T-helper 2 cell treated with Interferon-gamma antibody and Interleukin-4, amounts not matched to agents 5 μg/mL and 100 μg/mL, for 36 hours (primary cell): ENCODE measurements at regions not wholly inside any gene's neighbourhood (a gene's known extent, or its start where the extent isn't known, plus 50 kb on each side); places are given as distances from the start of the nearest gene placed in this dataset.
"Not testable (repeated sequence)": the region's sequence is repeated elsewhere in the genome, so short reads cannot be mapped to it uniquely, and the experiment has no call there.

ENCODE experiments used
- DNase-seq: peaks from one replicate; pipeline ENCODE4 v3.0.0; 2021; ENCODE audit warnings: low spot score
- H3K27ac Mint-ChIP-seq: one replicate; pipeline ENCODE4 v1.8.0; 2021; ENCODE audit warnings: mild to moderate bottlenecking, mixed read lengths
- H3K27me3 Mint-ChIP-seq: one replicate; pipeline ENCODE4 v1.8.0; 2021; ENCODE audit warnings: low read depth, mixed read lengths
- H3K36me3 Mint-ChIP-seq: one replicate; pipeline ENCODE4 v1.8.0; 2021; ENCODE audit warnings: low read depth, mixed read lengths
- H3K4me1 Mint-ChIP-seq: one replicate; pipeline ENCODE4 v1.8.0; 2021; ENCODE audit warnings: low read depth, mixed read lengths
- H3K4me3 Mint-ChIP-seq: one replicate; pipeline ENCODE4 v1.8.0; 2022; ENCODE audit warnings: mild to moderate bottlenecking, moderate library complexity, mixed read lengths
- H3K9me3 Mint-ChIP-seq: one replicate; pipeline ENCODE4 v1.8.0; 2021; ENCODE audit warnings: mixed read lengths

DNA sequence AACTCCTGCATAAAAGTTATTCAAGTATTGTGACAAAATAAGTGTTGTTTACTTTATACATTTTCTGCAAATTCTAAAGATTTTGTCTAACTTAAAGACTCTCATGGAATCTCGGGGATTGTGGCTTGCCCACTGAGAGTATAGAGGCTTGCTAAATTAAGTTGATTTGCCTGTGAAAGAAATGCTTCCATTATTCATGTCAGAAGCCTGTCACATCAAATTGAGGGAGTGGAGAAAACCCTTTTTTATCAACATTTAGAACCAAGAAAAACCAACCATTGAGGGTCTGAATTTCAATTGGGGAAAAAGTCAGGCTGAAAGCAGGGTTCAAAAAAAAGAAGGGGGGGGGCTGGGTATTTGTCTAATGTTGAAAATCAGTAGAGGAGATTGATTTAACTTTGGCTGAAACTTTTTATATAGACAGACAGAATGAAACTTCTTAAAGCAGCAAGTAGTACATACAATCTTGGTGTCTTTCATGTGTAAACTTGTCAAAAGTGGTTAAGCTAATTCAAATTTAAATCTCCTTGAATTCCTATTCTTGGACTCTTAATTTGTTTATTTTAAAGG, 144.8 kb upstream of the CXorf66 start:
- DNase-seq: no peak
- no peak overlapping the region for H3K4me3 Mint-ChIP-seq
- H3K4me1 Mint-ChIP-seq: no peaks in the 10 kb centered on the region
- H3K27ac Mint-ChIP-seq: no peak overlapping the region
- H3K27me3 Mint-ChIP-seq: no peaks in the 10 kb centered on the region
- H3K9me3 Mint-ChIP-seq: no peaks in the 10 kb centered on the region
- H3K36me3 Mint-ChIP-seq: no peaks in the 10 kb centered on the region

GRCh38 chrX:140104760-140105159, 139.4 kb upstream of the CXorf66 start:
- Mint-ChIP-seq H3K36me3 (no peaks in the 10 kb centered on the region), H3K4me3 (no peak overlapping the region), H3K27me3 (no peaks in the 10 kb centered on the region), H3K9me3 (no peaks in the 10 kb centered on the region), H3K27ac (no peak overlapping the region), H3K4me1 (no peaks in the 10 kb centered on the region)
- DNase-seq: no peak

GRCh38 chrX:140099221-140099620, 133.9 kb upstream of the CXorf66 start:
- H3K36me3 Mint-ChIP-seq: no peaks in the 10 kb centered on the region
- H3K9me3 Mint-ChIP-seq: no peaks in the 10 kb centered on the region
- H3K4me3 Mint-ChIP-seq: no peak overlapping the region

DNA sequence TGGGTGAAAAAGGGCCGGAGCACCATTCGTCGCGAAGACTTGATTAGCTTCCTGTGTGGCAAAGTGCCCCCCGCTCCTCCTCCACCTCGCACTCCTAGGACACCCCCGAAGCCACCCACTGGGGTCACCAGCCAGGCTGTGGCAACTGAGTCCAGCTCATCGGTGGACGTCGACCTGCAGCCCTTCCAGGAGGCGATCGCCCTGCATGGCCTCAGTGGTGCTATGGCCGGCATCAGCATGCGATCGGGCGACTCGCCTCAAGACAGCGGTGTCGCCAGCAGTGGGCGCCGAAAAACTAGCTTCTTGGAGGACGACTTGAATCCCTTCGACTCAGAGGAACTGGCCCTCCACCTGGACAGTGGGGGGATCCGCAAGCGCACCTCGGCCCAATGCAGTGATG, 126.8 kb upstream of the CXorf66 start:
- no peaks in the 10 kb centered on the region for H3K9me3 Mint-ChIP-seq

More at GRCh38 chrX:140099221-140099620, 133.9 kb upstream of the CXorf66 start:
- DNase-seq: no peak
- Mint-ChIP-seq H3K27ac (no peak overlapping the region), H3K4me1 (no peaks in the 10 kb centered on the region), H3K27me3 (no peaks in the 10 kb centered on the region)

DNA sequence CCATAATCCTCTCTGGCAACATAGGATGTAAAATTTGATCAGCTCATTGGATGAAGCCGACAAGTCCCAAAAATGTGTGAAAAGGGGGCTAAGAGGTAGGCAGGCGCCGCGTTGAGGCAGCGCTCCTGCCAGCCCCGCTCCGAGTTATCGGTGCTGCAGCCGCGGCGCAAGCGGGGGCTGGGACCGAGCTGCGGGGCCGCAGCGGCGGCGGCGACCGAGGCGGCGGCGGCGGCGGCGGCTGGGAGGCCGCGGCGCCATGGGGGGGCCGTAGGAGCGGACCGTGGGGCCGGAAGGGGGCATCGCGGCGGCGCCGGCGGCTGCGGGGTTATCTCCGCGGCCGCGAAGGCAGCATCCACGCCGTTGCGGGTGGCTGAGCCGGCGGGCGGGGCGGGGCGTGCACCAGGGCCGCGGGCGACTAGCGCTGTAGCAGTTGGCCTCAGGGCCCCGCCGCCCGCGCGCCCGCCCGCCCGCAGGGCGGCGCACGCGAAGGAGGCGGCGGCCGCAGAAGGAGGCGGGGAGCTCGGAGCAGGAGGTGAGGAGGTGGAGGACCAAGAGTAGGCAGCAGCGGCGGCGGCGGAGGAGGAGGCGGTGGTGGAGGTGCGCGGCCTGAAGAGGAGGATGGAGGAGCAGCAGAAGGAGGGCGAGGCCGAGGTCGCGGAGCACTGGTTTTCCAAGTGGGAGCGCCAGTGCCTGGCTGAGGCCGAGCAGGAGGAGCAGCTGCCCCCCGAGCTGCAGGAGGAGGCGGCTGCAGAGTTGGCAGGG, 126.0 kb upstream of the CXorf66 start:
- DNase-seq: peak; percentile 6
- Mint-ChIP-seq H3K27me3 (peaks cover 19% of the 10 kb centered on the region), H3K36me3 (no peaks in the 10 kb centered on the region), H3K9me3 (no peaks in the 10 kb centered on the region), H3K4me1 (no peaks in the 10 kb centered on the region), H3K4me3 (peak overlapping the region; percentile 43), H3K27ac (no peak overlapping the region)

More for the DNA sequence above, 126.8 kb upstream of the CXorf66 start:
- H3K4me3 Mint-ChIP-seq: no peak overlapping the region
- no peaks in the 10 kb centered on the region for H3K4me1 Mint-ChIP-seq
- DNase-seq: no peak
- H3K27me3 Mint-ChIP-seq: peaks cover 19% of the 10 kb centered on the region
- H3K27ac Mint-ChIP-seq: no peak overlapping the region
- no peaks in the 10 kb centered on the region for H3K36me3 Mint-ChIP-seq

DNA sequence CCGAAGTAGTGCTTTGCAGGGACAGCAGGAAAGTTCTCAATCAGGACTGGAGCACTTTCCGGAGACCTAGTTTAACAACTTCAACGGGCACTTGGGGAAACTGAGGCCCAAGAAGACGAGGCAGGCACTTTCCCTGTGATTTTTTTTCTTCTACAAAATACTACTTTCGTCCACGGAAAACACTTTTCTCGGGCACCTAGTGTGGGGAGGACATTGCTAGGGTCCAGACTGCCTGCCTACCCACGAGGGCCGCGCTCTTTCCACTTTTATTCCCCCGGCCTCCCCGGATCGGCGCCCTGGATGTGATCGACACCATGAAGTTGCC, 125.4 kb upstream of the CXorf66 start:
- H3K4me1 Mint-ChIP-seq: no peaks in the 10 kb centered on the region
- no peak overlapping the region for H3K27ac Mint-ChIP-seq
- no peaks in the 10 kb centered on the region for H3K36me3 Mint-ChIP-seq
- peaks cover 19% of the 10 kb centered on the region for H3K27me3 Mint-ChIP-seq
- peak overlapping the region; percentile 9 for H3K4me3 Mint-ChIP-seq
- no peaks in the 10 kb centered on the region for H3K9me3 Mint-ChIP-seq
- DNase-seq: no peak

DNA sequence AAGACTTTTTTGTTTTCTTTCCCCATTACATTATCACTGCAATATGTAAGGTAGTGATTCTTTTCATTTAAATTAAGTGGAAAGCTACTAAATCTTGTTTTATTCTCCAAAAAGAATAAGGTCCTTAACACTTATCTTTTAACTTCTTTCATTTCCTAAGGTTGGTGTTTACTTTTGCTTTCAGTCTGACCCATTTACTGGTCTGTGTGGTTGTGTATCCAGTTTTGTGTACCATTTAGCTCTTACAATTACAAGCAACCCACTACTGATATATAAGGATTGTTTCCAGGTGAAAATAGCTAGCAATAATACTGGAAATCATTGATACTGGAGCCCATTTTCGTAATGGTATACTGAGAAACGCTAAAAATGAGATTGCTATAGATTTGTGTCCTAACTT, 123.1 kb upstream of the CXorf66 start:
- Mint-ChIP-seq H3K36me3 (no peaks in the 10 kb centered on the region), H3K4me3 (no peak overlapping the region), H3K27me3 (peaks cover 19% of the 10 kb centered on the region), H3K4me1 (no peaks in the 10 kb centered on the region), H3K9me3 (no peaks in the 10 kb centered on the region), H3K27ac (no peak overlapping the region)
- DNase-seq: no peak

DNA sequence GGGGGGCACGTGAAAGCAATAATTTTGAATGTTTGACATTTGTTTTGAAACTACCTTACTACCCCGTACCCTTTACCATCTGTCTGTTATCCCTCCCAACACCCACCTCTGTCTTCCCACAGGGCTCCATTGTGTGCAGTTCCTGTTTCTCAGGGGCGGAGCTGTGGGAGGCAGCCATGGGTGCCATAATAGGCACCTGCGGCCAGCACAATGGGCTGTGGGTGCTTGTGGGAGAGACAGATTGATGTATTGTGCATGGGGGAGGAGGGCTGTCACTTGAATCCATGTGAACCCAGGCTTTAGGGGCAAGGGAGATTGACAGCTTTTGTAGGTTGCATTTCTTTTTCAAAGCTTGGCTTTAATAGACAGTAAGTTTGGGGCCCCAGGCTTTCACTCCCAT, 122.6 kb upstream of the CXorf66 start:
- H3K4me1 Mint-ChIP-seq: no peaks in the 10 kb centered on the region

DNA sequence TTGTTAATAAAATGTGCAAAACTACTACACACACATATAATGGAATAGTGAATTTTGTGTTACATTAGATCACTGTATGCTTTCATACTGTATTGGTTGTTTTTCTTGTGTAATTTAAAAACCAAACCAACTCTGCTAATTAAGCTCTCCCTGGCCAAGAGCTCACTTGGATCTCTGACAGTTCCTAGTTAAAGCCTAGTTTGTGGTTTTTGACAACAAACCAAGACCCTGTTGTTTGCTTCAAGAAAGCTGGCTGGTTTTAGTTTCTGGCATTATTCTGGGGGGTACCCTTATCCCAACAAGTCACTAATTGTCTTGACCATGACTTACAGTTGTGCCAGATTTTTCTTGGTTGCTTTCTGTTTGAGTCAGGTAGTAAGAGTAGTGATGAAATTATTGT, 121.4 kb upstream of the CXorf66 start:
- H3K27me3 Mint-ChIP-seq: peaks cover 19% of the 10 kb centered on the region
- no peak for DNase-seq
- H3K27ac Mint-ChIP-seq: no peak overlapping the region
- H3K9me3 Mint-ChIP-seq: no peaks in the 10 kb centered on the region
- H3K4me3 Mint-ChIP-seq: no peak overlapping the region
- H3K4me1 Mint-ChIP-seq: no peaks in the 10 kb centered on the region
- H3K36me3 Mint-ChIP-seq: no peaks in the 10 kb centered on the region

More for the DNA sequence above, 122.6 kb upstream of the CXorf66 start:
- Mint-ChIP-seq H3K27me3 (peaks cover 19% of the 10 kb centered on the region), H3K36me3 (no peaks in the 10 kb centered on the region), H3K9me3 (no peaks in the 10 kb centered on the region), H3K4me3 (no peak overlapping the region), H3K27ac (no peak overlapping the region)
- DNase-seq: no peak

GRCh38 chrX:140074851-140075250, 109.5 kb upstream of the CXorf66 start:
- not testable (repeated sequence) for H3K4me1 Mint-ChIP-seq, H3K9me3 Mint-ChIP-seq, DNase-seq, H3K27ac Mint-ChIP-seq, H3K36me3 Mint-ChIP-seq, H3K27me3 Mint-ChIP-seq, H3K4me3 Mint-ChIP-seq

DNA sequence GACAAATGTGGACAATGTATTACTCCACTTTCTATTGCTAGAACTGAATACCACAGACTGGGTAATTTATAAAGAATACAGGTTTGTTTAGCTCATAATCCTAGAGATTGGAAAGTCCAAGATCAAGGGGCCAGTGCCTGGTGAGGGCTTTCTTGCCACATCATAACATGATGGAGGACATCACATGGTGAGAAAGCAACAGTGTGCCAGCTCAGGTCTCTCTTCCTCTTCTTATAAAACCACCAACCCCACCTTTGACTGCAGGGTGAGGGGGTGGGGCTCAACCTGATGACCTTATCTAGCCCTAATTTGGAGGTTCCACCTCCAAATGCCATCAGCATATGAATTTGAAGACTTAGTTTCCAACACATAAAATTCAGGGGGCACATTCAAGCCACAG, 105.7 kb upstream of the CXorf66 start:
- H3K27me3 Mint-ChIP-seq: no peaks in the 10 kb centered on the region
- DNase-seq: no peak
- H3K9me3 Mint-ChIP-seq: no peaks in the 10 kb centered on the region
- H3K4me1 Mint-ChIP-seq: no peaks in the 10 kb centered on the region
- H3K4me3 Mint-ChIP-seq: no peak overlapping the region
- no peaks in the 10 kb centered on the region for H3K36me3 Mint-ChIP-seq
- no peak overlapping the region for H3K27ac Mint-ChIP-seq

DNA sequence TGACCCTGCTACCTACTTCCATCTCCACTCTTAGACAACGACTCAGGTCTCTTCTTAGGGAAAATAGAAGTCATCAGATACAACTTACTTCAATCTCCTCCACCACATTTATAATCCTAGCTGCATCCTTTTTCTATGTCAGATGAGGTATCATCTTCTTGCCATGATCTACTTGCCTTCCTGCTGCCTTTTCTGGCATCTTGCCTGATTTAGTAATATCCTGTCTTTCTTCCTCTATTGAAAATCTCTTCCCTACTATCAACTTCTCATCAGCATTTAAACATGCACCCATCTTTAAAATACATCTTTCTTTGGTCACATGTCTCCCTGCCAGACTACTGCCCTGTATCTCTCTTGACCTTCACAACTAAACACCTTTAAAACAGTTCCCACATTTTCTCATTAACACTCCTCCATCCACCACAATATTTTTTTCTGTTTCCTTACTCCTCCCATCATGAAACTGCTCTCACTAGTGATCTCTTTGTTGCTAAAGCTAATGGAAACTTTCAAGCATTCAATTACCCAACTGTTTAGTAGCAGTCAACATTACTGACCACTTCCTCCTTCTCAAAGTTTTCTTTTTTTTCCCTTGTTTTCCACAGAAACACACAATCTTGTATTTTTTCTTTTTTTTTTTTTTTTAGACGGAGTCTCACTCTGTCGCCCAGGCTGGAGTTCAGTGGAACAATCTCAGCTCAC, 100.8 kb upstream of the CXorf66 start:
- no peak overlapping the region for H3K27ac Mint-ChIP-seq
- H3K36me3 Mint-ChIP-seq: no peaks in the 10 kb centered on the region
- DNase-seq: no peak
- H3K9me3 Mint-ChIP-seq: no peaks in the 10 kb centered on the region
- no peaks in the 10 kb centered on the region for H3K27me3 Mint-ChIP-seq
- H3K4me3 Mint-ChIP-seq: no peak overlapping the region
- no peaks in the 10 kb centered on the region for H3K4me1 Mint-ChIP-seq

DNA sequence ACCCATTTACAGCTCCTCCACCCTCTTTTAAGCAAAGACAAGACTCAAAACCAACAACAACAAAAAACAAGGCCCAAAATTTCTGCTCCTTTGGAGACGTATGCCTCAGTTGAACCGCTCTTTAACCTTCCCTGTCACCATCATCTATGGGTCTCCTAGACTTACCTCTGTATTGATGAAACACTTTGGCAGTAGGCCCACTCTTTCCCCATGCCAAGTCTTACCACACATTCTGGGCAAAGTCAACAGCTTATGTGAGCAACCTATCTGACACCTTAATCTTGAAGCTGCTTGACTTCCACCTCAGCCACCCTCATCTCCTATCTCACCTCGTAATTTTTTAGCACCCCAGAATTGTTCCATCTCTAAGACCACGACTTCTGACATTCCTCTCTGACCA, 99.7 kb upstream of the CXorf66 start:
- H3K4me1 Mint-ChIP-seq: no peaks in the 10 kb centered on the region
- no peaks in the 10 kb centered on the region for H3K9me3 Mint-ChIP-seq
- no peak for DNase-seq
- H3K27me3 Mint-ChIP-seq: no peaks in the 10 kb centered on the region
- no peak overlapping the region for H3K27ac Mint-ChIP-seq
- no peaks in the 10 kb centered on the region for H3K36me3 Mint-ChIP-seq
- no peak overlapping the region for H3K4me3 Mint-ChIP-seq

DNA sequence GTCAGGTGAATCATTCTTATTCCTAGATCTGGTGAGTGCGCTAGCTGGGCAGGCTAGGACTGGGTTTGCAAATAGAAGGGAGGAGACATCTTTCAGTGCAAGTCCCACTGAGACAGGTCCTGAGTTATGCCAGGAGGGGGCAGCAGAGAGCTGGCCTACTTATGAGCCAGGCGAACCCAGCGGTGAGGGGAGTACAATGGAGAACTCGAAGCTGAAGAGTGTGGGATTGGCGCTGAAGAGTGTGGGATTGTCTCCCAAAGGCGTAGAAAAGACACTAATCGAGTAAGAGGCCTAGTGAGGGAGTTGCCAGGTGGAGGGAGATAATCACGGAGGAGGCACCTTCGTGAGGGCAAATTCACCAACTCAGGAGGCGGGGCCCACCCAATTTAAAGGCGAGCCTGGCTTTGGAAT, 91.7 kb upstream of the CXorf66 start:
- H3K9me3 Mint-ChIP-seq: no peaks in the 10 kb centered on the region
- H3K4me1 Mint-ChIP-seq: no peaks in the 10 kb centered on the region
- no peak overlapping the region for H3K27ac Mint-ChIP-seq
- no peaks in the 10 kb centered on the region for H3K36me3 Mint-ChIP-seq
- no peak overlapping the region for H3K4me3 Mint-ChIP-seq
- DNase-seq: peak; percentile 12
- H3K27me3 Mint-ChIP-seq: peaks cover 2% of the 10 kb centered on the region
